Neural crest cell (in vitro differentiated cells): ENCODE measurements at regions not wholly inside any gene's neighbourhood (a gene's known extent, or its start where the extent isn't known, plus 50 kb on each side); places are given as distances from the start of the nearest gene placed in this dataset.

ENCODE experiments used
- DNase-seq: peaks from one replicate; pipeline ENCODE4 v3.0.0; 2021; ENCODE audit warnings: low read depth, mixed read lengths, low spot score
- H3K27ac Mint-ChIP-seq: one replicate; pipeline ENCODE4 v1.8.0; 2021; ENCODE audit warnings: mild to moderate bottlenecking, mixed read lengths; ENCODE audit not compliant: unreplicated experiment
- H3K27me3 Mint-ChIP-seq: 2 replicates; pipeline ENCODE4 v1.8.0; 2021; ENCODE audit warnings: low read depth, mild to moderate bottlenecking, mixed read lengths
- H3K36me3 Mint-ChIP-seq: 2 replicates; pipeline ENCODE4 v1.8.0; 2021; ENCODE audit warnings: low read depth, mild to moderate bottlenecking, mixed read lengths
- H3K4me1 Mint-ChIP-seq: 2 replicates; pipeline ENCODE4 v1.8.0; 2021; ENCODE audit warnings: mixed read lengths
- H3K4me3 Mint-ChIP-seq: one replicate; pipeline ENCODE4 v1.8.0; 2021; ENCODE audit warnings: mild to moderate bottlenecking, mixed read lengths
- H3K9me3 Mint-ChIP-seq: 2 replicates; pipeline ENCODE4 v1.8.0; 2021; ENCODE audit warnings: mixed read lengths
- TF ChIP-seq, protein P1 (sequence below): fragments of 200-600 bp; sonication (generic); conservative IDR thresholded peaks from 2 replicates; pipeline ENCODE4 v1.5.0; 2021; ENCODE audit warnings: antibody characterized with exemption, mild to moderate bottlenecking

DNA sequence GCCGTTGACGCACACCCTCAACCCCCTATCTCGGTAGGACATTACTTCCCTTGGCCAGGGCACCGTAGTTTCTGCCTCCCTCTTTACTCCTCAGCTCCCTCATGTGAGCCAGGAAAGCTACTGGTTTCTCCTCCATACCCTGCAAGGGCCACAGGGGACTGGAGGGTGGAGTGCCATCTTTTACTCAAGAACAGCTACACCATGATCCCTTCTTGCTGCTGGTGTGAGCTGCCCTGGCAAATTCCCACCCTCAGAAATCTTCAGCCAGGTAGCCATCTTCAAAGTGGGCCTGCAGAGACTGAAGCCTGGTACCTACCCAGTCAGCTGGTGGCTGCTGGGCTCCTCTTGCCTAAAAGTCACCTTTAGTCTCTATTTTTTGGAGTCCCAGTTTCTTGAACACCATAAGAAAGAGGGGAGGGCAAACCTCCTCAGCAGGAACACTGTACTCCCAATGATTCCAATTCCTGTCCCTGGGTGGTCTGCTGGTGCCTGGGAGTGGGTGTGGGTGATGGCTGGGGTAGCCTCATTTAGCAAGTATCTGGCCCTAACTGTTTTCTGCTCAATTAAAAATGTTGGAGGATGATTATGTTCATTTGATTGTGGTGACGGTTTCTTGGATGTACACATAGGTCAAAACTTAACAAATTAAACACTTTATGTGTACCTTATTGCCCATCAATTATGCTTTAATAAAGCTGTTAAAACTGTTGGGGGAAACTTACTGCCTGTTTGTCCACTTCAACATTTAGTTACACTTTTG is 105.0 kb upstream of the NPY start:
- H3K27ac Mint-ChIP-seq: no peak overlapping the region
- no peaks in the 10 kb centered on the region for H3K36me3 Mint-ChIP-seq
- TF ChIP-seq, protein P1, sequence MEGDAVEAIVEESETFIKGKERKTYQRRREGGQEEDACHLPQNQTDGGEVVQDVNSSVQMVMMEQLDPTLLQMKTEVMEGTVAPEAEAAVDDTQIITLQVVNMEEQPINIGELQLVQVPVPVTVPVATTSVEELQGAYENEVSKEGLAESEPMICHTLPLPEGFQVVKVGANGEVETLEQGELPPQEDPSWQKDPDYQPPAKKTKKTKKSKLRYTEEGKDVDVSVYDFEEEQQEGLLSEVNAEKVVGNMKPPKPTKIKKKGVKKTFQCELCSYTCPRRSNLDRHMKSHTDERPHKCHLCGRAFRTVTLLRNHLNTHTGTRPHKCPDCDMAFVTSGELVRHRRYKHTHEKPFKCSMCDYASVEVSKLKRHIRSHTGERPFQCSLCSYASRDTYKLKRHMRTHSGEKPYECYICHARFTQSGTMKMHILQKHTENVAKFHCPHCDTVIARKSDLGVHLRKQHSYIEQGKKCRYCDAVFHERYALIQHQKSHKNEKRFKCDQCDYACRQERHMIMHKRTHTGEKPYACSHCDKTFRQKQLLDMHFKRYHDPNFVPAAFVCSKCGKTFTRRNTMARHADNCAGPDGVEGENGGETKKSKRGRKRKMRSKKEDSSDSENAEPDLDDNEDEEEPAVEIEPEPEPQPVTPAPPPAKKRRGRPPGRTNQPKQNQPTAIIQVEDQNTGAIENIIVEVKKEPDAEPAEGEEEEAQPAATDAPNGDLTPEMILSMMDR: no peak
- DNase-seq: no peak
- H3K27me3 Mint-ChIP-seq: no peaks in the 10 kb centered on the region
- no peaks in the 10 kb centered on the region for H3K9me3 Mint-ChIP-seq
- no peak overlapping the region for H3K4me3 Mint-ChIP-seq
- H3K4me1 Mint-ChIP-seq: no peaks in the 10 kb centered on the region

DNA sequence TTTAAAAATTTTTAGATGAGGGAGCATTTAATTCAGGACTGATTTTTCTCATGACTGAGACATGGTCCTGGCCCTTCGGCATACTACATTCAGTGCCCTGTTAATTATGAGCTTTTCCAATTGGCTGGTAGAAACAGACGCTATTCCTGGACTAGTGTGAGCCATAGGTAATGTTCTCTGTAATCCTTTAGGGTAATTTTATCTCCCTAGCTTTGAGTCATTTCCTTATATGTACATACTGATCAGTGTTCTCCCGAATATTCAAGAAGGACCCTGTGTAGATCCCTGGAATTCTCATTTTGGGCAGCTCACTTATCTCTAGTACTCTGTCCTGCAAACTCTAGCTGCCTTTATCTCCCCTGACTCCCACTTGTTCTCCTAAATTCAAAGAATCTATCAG is 92.6 kb upstream of the NPY start:
- TF ChIP-seq, protein P1: no peak
- DNase-seq: no peak
- Mint-ChIP-seq H3K27ac (no peak overlapping the region), H3K36me3 (no peaks in the 10 kb centered on the region), H3K4me1 (no peaks in the 10 kb centered on the region), H3K4me3 (no peak overlapping the region), H3K27me3 (no peaks in the 10 kb centered on the region), H3K9me3 (peaks cover 3% of the 10 kb centered on the region)

DNA sequence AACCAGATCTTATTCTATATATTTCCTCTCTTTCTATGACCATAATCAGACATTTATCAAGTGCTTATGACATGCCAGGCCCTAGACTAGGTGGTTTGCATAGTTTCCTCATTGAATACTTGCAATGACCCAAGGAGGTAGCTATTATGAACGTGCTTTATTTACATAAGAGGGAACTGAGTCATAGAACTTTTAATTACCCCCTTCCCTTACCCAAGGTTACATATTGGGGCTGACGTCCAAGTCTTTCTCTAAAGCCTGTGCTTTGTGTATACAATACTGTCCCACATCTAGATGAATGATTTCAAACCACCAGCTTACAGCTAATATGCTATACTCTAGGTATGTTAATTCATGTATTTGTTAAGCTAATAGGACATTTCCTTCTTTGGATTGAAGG is 91.9 kb upstream of the NPY start:
- Mint-ChIP-seq H3K4me1 (no peaks in the 10 kb centered on the region), H3K36me3 (no peaks in the 10 kb centered on the region), H3K27me3 (no peaks in the 10 kb centered on the region), H3K27ac (no peak overlapping the region), H3K9me3 (peaks cover 3% of the 10 kb centered on the region), H3K4me3 (no peak overlapping the region)
- TF ChIP-seq, protein P1: no peak
- no peak for DNase-seq

DNA sequence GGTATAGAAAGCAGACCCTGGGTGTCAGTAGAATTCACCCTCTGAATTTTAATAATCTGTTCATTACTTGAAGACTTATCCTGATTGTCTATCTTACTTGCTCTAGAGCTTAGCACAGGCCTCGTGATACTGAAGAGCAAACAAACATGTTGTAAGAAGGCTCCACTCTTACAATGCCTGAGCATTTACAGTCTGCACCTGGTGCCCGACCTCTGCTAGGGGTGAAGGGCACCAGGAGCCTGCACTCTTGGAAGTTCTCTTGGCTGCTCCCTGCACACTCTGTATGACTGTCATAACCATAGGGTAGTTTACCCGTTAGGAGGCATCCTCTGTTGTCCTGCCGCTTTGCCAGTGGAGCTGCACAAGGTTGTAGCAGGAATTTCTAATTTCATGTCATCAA is 91.3 kb upstream of the NPY start:
- Mint-ChIP-seq H3K27me3 (no peaks in the 10 kb centered on the region), H3K36me3 (no peaks in the 10 kb centered on the region), H3K4me1 (no peaks in the 10 kb centered on the region), H3K9me3 (no peaks in the 10 kb centered on the region), H3K27ac (no peak overlapping the region), H3K4me3 (no peak overlapping the region)
- DNase-seq: no peak
- TF ChIP-seq, protein P1: no peak

DNA sequence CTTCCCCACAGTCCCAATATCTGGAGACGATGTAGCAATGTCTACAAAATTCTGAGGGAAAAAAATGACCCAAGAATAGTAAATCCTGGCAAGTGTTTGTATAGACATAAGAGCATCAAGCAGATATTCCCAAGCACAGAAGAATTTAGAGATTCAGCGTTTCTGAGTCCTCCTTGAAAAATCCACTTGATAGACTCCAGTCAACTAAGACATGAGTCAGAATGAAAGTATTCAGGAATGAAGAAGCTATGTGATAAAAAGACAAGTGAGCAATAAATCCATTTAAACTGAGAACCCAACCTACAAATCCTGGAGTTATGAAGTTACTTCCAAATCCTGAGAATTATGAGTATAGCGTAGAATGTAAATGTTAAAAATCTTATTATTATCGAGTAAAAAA is 86.1 kb upstream of the NPY start:
- TF ChIP-seq, protein P1: no peak
- peaks cover 8% of the 10 kb centered on the region for H3K4me1 Mint-ChIP-seq
- no peak for DNase-seq
- no peak overlapping the region for H3K4me3 Mint-ChIP-seq
- H3K36me3 Mint-ChIP-seq: no peaks in the 10 kb centered on the region
- H3K27ac Mint-ChIP-seq: no peak overlapping the region
- no peaks in the 10 kb centered on the region for H3K9me3 Mint-ChIP-seq
- H3K27me3 Mint-ChIP-seq: no peaks in the 10 kb centered on the region
